SK-N-SH treated with all-trans-retinoic acid at 6 μM for 48 hours (cell line): ENCODE measurements at regions not wholly inside any gene's neighbourhood (a gene's known extent, or its start where the extent isn't known, plus 50 kb on each side); places are given as distances from the start of the nearest gene placed in this dataset.

Experiments
- ATAC-seq: fragments of 200-7000 bp; cut with Tn5 transposase; 3 replicates; pipeline ENCODE4 v1.9.1; 2020; ENCODE audit warnings: mild to moderate bottlenecking, moderate library complexity
- ARNTL ChIP-seq: fragments of 450-650 bp; formaldehyde crosslinking; IDR thresholded peaks from 2 replicates; pipeline ENCODE4 v1.5.0; 2020; ENCODE audit warnings: low read depth, mild to moderate bottlenecking, moderate library complexity, borderline replicate concordance
- BACH2 ChIP-seq: fragments of 250-450 bp; sonication (Bioruptor Pico); IDR thresholded peaks from 2 replicates; pipeline ENCODE4 v1.9.0; 2021; ENCODE audit warnings: mild to moderate bottlenecking, borderline replicate concordance
- CREB5 ChIP-seq: fragments of 250-450 bp; sonication (Bioruptor Pico); IDR thresholded peaks from 2 replicates; pipeline ENCODE4 v1.5.1; 2020; ENCODE audit warnings: low read depth, mild to moderate bottlenecking, moderate library complexity
- CSDC2 ChIP-seq: fragments of 250-450 bp; sonication (Bioruptor Pico); IDR thresholded peaks from 2 replicates; pipeline ENCODE4 v1.5.0; 2020; ENCODE audit warnings: mild to moderate bottlenecking, moderate library complexity
- CSRNP3 ChIP-seq: fragments of 250-450 bp; sonication (Bioruptor Pico); IDR thresholded peaks from 2 replicates; pipeline ENCODE4 v1.5.1; 2021; ENCODE audit warnings: mild to moderate bottlenecking, moderate library complexity
- ESRRG ChIP-seq: fragments of 250-450 bp; sonication (Bioruptor Pico); IDR thresholded peaks from 2 replicates; pipeline ENCODE4 v1.6.1; 2021; ENCODE audit warnings: mild to moderate bottlenecking
- GLIS3 ChIP-seq: fragments of 250-450 bp; sonication (Bioruptor Pico); IDR thresholded peaks from 2 replicates; pipeline ENCODE4 v1.5.0; 2020; ENCODE audit warnings: mild to moderate bottlenecking, moderate library complexity
- ISL1 ChIP-seq: fragments of 250-450 bp; sonication (Bioruptor Pico); IDR thresholded peaks from 2 replicates; pipeline ENCODE4 v2.1.2; 2022; ENCODE audit warnings: mild to moderate bottlenecking, moderate library complexity
- OSR1 ChIP-seq: fragments of 250-450 bp; sonication (Bioruptor Pico); IDR thresholded peaks from 2 replicates; pipeline ENCODE4 v1.8.0; 2022; ENCODE audit warnings: moderate library complexity, mild to moderate bottlenecking, inconsistent platforms
- PATZ1 ChIP-seq: fragments of 250-450 bp; sonication (Bioruptor Pico); IDR thresholded peaks from 2 replicates; pipeline ENCODE4 v1.8.0; 2020; ENCODE audit warnings: mild to moderate bottlenecking, moderate library complexity, borderline replicate concordance
- PPARA ChIP-seq: fragments of 250-450 bp; sonication (Bioruptor Pico); IDR thresholded peaks from 2 replicates; pipeline ENCODE4 v1.5.0; 2020; ENCODE audit warnings: mild to moderate bottlenecking, borderline replicate concordance
- RARB ChIP-seq: fragments of 250-450 bp; sonication (Bioruptor Pico); IDR thresholded peaks from 2 replicates; pipeline ENCODE4 v1.8.0; 2021; ENCODE audit warnings: mild to moderate bottlenecking, moderate library complexity
- SNAI2 ChIP-seq: fragments of 250-450 bp; sonication (Bioruptor Pico); IDR thresholded peaks from 2 replicates; pipeline ENCODE4 v1.5.0; 2020; ENCODE audit warnings: mild to moderate bottlenecking, moderate library complexity
- TCF4 ChIP-seq: fragments of 250-450 bp; sonication (Bioruptor Pico); IDR thresholded peaks from 2 replicates; pipeline ENCODE4 v1.8.0; 2021; ENCODE audit warnings: mild to moderate bottlenecking, moderate library complexity, borderline replicate concordance
- TOX ChIP-seq: fragments of 250-450 bp; sonication (Bioruptor Pico); IDR thresholded peaks from 2 replicates; pipeline ENCODE4 v1.8.0; 2021; ENCODE audit warnings: mild to moderate bottlenecking, moderate library complexity, borderline replicate concordance
- ZC3H10 ChIP-seq: fragments of 250-450 bp; sonication (Bioruptor Pico); IDR thresholded peaks from 2 replicates; pipeline ENCODE4 v1.5.1; 2021; ENCODE audit warnings: mild to moderate bottlenecking, moderate library complexity
- ZFP3 ChIP-seq: fragments of 250-450 bp; sonication (Bioruptor Pico); IDR thresholded peaks from 2 replicates; pipeline ENCODE4 v1.5.0; 2020; ENCODE audit warnings: mild to moderate bottlenecking, moderate library complexity
- ZFP30 ChIP-seq: fragments of 450-650 bp; formaldehyde crosslinking; IDR thresholded peaks from 2 replicates; pipeline ENCODE4 v1.5.0; 2022; ENCODE audit warnings: mild to moderate bottlenecking, moderate library complexity
- ZNF565 ChIP-seq: fragments of 450-650 bp; formaldehyde crosslinking; conservative IDR thresholded peaks from 2 replicates; pipeline ENCODE4 v1.5.0; 2020; ENCODE audit warnings: low read depth, mild to moderate bottlenecking, moderate library complexity
- ZNF70 ChIP-seq: fragments of 450-650 bp; formaldehyde crosslinking; IDR thresholded peaks from 2 replicates; pipeline ENCODE4 v1.5.0; 2020; ENCODE audit warnings: mild to moderate bottlenecking, moderate library complexity
- ZNF8 ChIP-seq: fragments of 450-650 bp; formaldehyde crosslinking; IDR thresholded peaks from 2 replicates; pipeline ENCODE4 v1.5.0; 2020; ENCODE audit warnings: mild to moderate bottlenecking, moderate library complexity

- no peak for ATAC-seq
- TF ChIP-seq OSR1 (CRISPR knock-in tag) (no peak), PATZ1 (no peak), ZFP30 (CRISPR knock-in tag) (no peak), ZC3H10 (CRISPR knock-in tag) (no peak), ZNF8 (CRISPR knock-in tag) (no peak), BACH2 (CRISPR knock-in tag) (no peak), ZFP3 (no peak)
Observed at GRCh38 chr9:534886-535285, 306.6 kb upstream of the DMRT1 start.

- no peak for ATAC-seq
- TF ChIP-seq ESRRG (CRISPR knock-in tag) (no peak), ISL1 (CRISPR knock-in tag) (no peak), CSRNP3 (no peak), GLIS3 (CRISPR knock-in tag) (no peak), PATZ1 (no peak), ZNF565 (CRISPR knock-in tag) (no peak), ARNTL (CRISPR knock-in tag) (no peak), RARB (CRISPR knock-in tag) (no peak), TCF4 (no peak)
- TF ChIP-seq, all 23 proteins: peak for 0
Observed at GRCh38 chr9:535356-535755, 306.1 kb upstream of the DMRT1 start.

- no peak for ATAC-seq
Observed at GRCh38 chr9:536597-537511, 304.6 kb upstream of the DMRT1 start.

GRCh38 chr9:543478-543877 is 298.0 kb upstream of the DMRT1 start:
- TF ChIP-seq ISL1 (CRISPR knock-in tag): no peak
- TF ChIP-seq TOX (CRISPR knock-in tag): no peak
- no peak for TF ChIP-seq TCF4
- ATAC-seq: no peak

More at GRCh38 chr9:536597-537511, 304.6 kb upstream of the DMRT1 start:
- TF ChIP-seq ZNF565 (CRISPR knock-in tag): no peak
- no peak for TF ChIP-seq ZFP30 (CRISPR knock-in tag)
- TF ChIP-seq ZNF70 (CRISPR knock-in tag): no peak
- TF ChIP-seq SNAI2 (CRISPR knock-in tag): no peak
- TF ChIP-seq ARNTL (CRISPR knock-in tag): no peak
- TF ChIP-seq ZFP3: no peak
- TF ChIP-seq CREB5: no peak
- no peak for TF ChIP-seq ZNF8 (CRISPR knock-in tag)
- TF ChIP-seq PPARA (CRISPR knock-in tag): no peak
- TF ChIP-seq TCF4: no peak
- no peak for TF ChIP-seq ZC3H10 (CRISPR knock-in tag)
- TF ChIP-seq TOX (CRISPR knock-in tag): no peak
- no peak for TF ChIP-seq RARB (CRISPR knock-in tag)
- TF ChIP-seq GLIS3 (CRISPR knock-in tag): no peak
- no peak for TF ChIP-seq ESRRG (CRISPR knock-in tag)
- no peak for TF ChIP-seq ISL1 (CRISPR knock-in tag)
- TF ChIP-seq OSR1 (CRISPR knock-in tag): no peak
- TF ChIP-seq CSDC2 (CRISPR knock-in tag): no peak
- TF ChIP-seq, all 23 proteins: peak for 0
